VCaP (cell line): ENCODE measurements at regions not wholly inside any gene's neighbourhood (a gene's known extent, or its start where the extent isn't known, plus 50 kb on each side); places are given as distances from the start of the nearest gene placed in this dataset.

Experiments
- H3K27ac ChIP-seq: fragments of 450-650 bp; 2 replicates; pipeline ENCODE4 v1.5.1; 2017
- TF ChIP-seq, protein P1 (sequence below): fragments of 450-650 bp; conservative IDR thresholded peaks from 2 replicates; pipeline ENCODE4 v1.5.1; 2017; ENCODE audit warnings: mild to moderate bottlenecking, moderate library complexity

DNA sequence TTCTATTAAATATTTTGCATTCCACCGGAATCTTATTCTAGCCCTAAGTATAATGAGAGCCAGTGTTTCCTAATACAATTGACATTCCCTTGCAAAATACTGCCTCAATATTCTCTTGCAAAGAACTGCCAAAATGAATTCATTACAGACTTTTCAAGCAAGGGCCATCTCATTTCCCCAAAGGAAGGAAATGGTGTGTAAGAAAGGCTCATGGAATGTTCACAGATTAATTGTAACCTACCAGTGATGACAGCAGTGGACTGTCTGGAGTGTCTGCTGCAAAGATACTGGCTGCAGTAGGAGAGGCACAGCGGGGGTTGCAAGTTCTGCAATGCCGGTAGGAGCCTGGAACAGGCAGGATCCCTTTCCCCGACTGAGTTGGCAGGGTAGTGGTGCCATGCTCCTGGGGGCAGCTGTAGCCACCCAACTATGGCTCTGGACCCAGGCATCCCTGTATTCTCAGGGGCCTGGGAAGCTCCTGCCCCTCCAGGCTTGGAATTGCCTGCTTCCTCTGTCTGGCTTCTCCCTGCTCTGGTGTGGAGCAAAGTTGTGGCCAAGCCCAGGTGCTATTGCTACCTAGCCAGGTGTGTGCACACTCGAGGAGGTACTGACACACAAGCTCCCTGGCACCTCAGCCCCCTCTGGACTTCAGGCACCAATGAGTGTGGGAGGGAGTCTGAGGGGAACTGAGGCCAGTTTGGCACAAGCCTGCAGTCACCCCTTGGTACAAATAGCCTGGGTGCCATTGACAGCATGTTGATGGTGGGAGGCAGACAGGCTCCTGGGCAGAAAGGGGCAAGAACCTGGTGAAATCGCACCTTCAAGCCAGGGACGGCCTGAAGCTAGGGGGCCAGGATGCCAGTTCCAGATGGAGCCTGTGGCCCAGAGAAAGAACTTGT lies 1371.0 kb downstream of the KCNT2 start:
- no peak overlapping the region for H3K27ac ChIP-seq
- TF ChIP-seq, protein P1, sequence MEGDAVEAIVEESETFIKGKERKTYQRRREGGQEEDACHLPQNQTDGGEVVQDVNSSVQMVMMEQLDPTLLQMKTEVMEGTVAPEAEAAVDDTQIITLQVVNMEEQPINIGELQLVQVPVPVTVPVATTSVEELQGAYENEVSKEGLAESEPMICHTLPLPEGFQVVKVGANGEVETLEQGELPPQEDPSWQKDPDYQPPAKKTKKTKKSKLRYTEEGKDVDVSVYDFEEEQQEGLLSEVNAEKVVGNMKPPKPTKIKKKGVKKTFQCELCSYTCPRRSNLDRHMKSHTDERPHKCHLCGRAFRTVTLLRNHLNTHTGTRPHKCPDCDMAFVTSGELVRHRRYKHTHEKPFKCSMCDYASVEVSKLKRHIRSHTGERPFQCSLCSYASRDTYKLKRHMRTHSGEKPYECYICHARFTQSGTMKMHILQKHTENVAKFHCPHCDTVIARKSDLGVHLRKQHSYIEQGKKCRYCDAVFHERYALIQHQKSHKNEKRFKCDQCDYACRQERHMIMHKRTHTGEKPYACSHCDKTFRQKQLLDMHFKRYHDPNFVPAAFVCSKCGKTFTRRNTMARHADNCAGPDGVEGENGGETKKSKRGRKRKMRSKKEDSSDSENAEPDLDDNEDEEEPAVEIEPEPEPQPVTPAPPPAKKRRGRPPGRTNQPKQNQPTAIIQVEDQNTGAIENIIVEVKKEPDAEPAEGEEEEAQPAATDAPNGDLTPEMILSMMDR = no peak

GRCh38 chr1:195218428-195219212 lies 1389.6 kb downstream of the KCNT2 start:
- TF ChIP-seq, protein P1 = no peak
- no peak overlapping the region for H3K27ac ChIP-seq

DNA sequence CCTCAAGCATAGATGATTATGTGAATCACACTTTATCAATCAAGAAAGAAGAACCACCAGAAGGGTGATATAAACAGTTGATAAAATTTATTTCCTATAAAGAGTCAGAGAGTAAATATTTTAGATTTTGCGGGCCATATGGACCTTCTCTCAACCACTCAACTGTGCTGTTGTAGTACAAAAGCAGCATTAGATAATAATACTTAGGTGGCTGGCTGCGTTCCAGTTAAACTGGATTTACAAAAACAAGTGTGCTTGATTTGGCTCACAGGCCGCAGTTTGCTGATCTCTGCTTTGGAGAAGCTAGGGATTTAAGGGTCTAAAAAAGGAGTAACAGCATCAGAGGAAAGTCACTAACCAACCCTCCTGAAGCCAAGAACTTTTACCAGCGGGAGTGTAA lies 1406.0 kb downstream of the KCNT2 start:
- TF ChIP-seq, protein P1 = no peak
- H3K27ac ChIP-seq = no peak overlapping the region

- no peak overlapping the region for H3K27ac ChIP-seq
- TF ChIP-seq, protein P1 = no peak
These were observed 1407.5 kb downstream of the KCNT2 start for GRCh38 chr1:195200772-195201171.

DNA sequence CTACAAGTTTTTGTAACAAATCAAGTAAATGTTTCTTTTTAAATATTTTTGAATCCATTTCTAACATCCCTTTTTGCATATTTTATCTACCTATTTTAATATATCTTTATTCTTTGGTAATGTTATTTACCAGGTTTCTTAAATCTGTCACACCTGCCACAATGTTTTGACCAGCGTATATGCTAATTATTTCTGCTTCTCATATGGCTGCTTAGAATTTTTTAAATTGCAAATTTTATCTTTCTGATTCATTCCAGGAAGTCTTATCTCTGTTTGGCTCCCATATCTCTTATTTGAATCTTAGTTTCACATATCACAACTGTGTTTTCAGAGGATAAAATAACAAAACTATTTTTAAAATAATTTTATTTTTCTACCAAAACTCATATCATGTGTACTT lies 1411.1 kb downstream of the KCNT2 start:
- H3K27ac ChIP-seq = no peak overlapping the region
- TF ChIP-seq, protein P1 = no peak

GRCh38 chr1:195195423-195196057 lies 1412.7 kb downstream of the KCNT2 start:
- TF ChIP-seq, protein P1 = no peak
- H3K27ac ChIP-seq = no peak overlapping the region

GRCh38 chr1:195193134-195193533 lies 1415.1 kb downstream of the KCNT2 start:
- TF ChIP-seq, protein P1 = no peak
- no peak overlapping the region for H3K27ac ChIP-seq
